OCI-LY7 (cell line): ENCODE measurements at regions not wholly inside any gene's neighbourhood (a gene's known extent, or its start where the extent isn't known, plus 50 kb on each side); places are given as distances from the start of the nearest gene placed in this dataset.

Experiments
- BruUV-seq: library from RNA; stranded (reverse); fragments of 400-500 nt; replicated peaks from 2 replicates; lab custom pipeline; 2021; lab: Mats Ljungman, UMichigan
- CTCF ChIA-PET: fragments of 300-600 bp; sonication (Branson Sonifier 250); formaldehyde crosslinking; loops from one replicate; lab custom pipeline; 2022; ENCODE audit warnings: antibody characterized with exemption; ENCODE audit not compliant: unreplicated experiment; lab: Charles Lee
- POLR2A ChIA-PET: fragments of 300-600 bp; sonication (Branson Sonifier 250); formaldehyde crosslinking; loops from one replicate; lab custom pipeline; 2022; ENCODE audit warnings: antibody characterized with exemption; lab: Charles Lee
- DNase-seq: peaks from one replicate; pipeline ENCODE4 v3.0.0-alpha.2; 2015; ENCODE audit warnings: low spot score
- H2AFZ ChIP-seq: fragments of 200-600 bp; sonication (generic), shearing (Covaris generic); 2 replicates; pipeline ENCODE4 v1.6.1; 2014; ENCODE audit warnings: mild to moderate bottlenecking, antibody characterized with exemption, low read length, moderate library complexity
- H3K27ac ChIP-seq: fragments of 200-600 bp; sonication (generic); 2 replicates; pipeline ENCODE4 v1.5.1; 2014; ENCODE audit warnings: mixed run types, low read depth, mild to moderate bottlenecking, moderate library complexity, low read length, inconsistent platforms; ENCODE audit not compliant: poor library complexity, severe bottlenecking
- H3K36me3 ChIP-seq: fragments of 200-600 bp; sonication (generic); 2 replicates; pipeline ENCODE4 v1.6.1; 2014; ENCODE audit warnings: mild to moderate bottlenecking, antibody characterized with exemption, low read length, moderate library complexity, mixed read lengths; ENCODE audit not compliant: insufficient read depth
- H3K4me1 ChIP-seq: fragments of 200-600 bp; sonication (generic); 2 replicates; pipeline ENCODE4 v1.5.1; 2014; ENCODE audit warnings: mild to moderate bottlenecking, low read length; ENCODE audit not compliant: insufficient read depth, poor library complexity, severe bottlenecking
- H3K4me2 ChIP-seq: fragments of 200-600 bp; sonication (generic); 2 replicates; pipeline ENCODE4 v1.6.1; 2014; ENCODE audit warnings: mild to moderate bottlenecking, low read length
- H3K4me3 ChIP-seq: fragments of 200-600 bp; sonication (generic); 2 replicates; pipeline ENCODE4 v1.5.1; 2014; ENCODE audit warnings: mild to moderate bottlenecking, low read depth, low read length; ENCODE audit not compliant: poor library complexity, severe bottlenecking
- H3K79me2 ChIP-seq: fragments of 200-600 bp; sonication (generic); 2 replicates; pipeline ENCODE4 v1.6.1; 2016; ENCODE audit warnings: low read depth, mild to moderate bottlenecking, low read length, moderate library complexity, mixed read lengths; ENCODE audit not compliant: insufficient read depth
- H3K9me2 ChIP-seq: fragments of 200-600 bp; sonication (generic); 2 replicates; pipeline ENCODE4 v1.6.1; 2016; ENCODE audit warnings: mild to moderate bottlenecking, low read length, mixed read lengths; ENCODE audit not compliant: insufficient read depth
- H3K9me3 ChIP-seq: fragments of 200-600 bp; sonication (generic); 2 replicates; pipeline ENCODE4 v1.6.1; 2014; ENCODE audit warnings: mild to moderate bottlenecking, mixed run types, low read length, mixed read lengths
- H4K20me1 ChIP-seq: fragments of 200-600 bp; sonication (generic); 2 replicates; pipeline ENCODE4 v1.6.1; 2014; ENCODE audit warnings: mild to moderate bottlenecking, antibody characterized with exemption, low read length, moderate library complexity, mixed read lengths; ENCODE audit not compliant: insufficient read depth
- EZH2phosphoT487 ChIP-seq: fragments of 200-600 bp; sonication (generic); IDR thresholded peaks from 2 replicates; pipeline ENCODE4 v1.6.1; 2018; ENCODE audit warnings: low read depth, borderline replicate concordance, mild to moderate bottlenecking, mixed run types, antibody characterized with exemption, low read length, moderate library complexity, mixed read lengths
- intact Hi-C: fragments of 100-400 bp; cut with micrococcal nuclease; formaldehyde crosslinking; loops from one replicate; pipeline ENCODE4 v1.10.0; 2022; ENCODE audit not compliant: unreplicated experiment
- TF ChIP-seq, protein P1 (sequence below): fragments of 200-600 bp; sonication (generic); conservative IDR thresholded peaks from 2 replicates; pipeline ENCODE4 v1.5.1; 2014; ENCODE audit warnings: mild to moderate bottlenecking, antibody characterized with exemption, low read length, moderate library complexity, mixed read lengths

DNA sequence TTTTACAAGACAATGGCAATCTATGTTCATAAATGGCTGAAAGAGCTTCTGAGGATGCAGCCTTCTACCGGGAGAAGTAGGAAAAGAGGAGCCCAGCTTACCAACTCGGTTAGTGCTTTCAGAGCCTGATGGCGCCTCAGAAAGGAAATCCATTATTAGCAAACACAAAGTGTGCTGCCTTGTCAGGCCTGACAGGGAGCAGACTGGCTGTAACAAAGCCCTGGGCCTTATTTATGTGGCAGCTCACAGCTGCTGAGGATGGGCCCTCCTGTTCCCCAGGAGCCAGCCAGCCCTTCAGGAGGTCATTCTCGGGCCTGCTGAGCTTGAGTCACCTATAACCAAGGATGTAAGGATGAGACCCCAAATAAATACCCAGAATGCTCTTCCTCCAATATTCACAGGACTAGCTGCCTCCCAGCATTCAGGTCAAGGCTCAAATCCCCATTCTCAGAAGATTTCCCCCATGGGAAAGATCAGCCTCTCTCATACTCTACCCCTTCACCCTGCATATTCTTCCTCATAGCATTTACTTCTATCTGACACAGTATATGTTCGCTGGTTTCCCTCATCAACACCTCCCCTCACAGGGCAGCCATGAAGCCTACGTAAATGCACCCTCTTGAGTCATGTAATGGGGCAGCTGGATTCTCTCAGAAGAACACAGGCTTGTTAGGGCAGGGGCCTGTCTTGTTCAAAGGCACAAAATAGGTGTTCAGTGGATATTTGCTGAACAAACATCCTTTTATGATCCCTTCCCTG is 227.0 kb upstream of the RASGEF1B start:
- POLR2A ChIA-PET: interaction anchor here (0.6 to 1.4 kb wide), 3 partner anchors 13 to 135 kb away, joined by 3 to 4 read pairs (median 3); no protein-coding TSS in a partner anchor
- Histone ChIP-seq H3K27ac (no peak overlapping the region), H3K4me2 (0 out of 2 replicates have a peak overlapping the region, but pooled peaks have one; percentile 2), H2AFZ (peak overlapping the region; percentile 42), H3K36me3 (no peaks in the 10 kb centered on the region), H3K9me2 (no peaks in the 10 kb centered on the region), H3K4me1 (peaks cover 19% of the 10 kb centered on the region), H4K20me1 (no peaks in the 10 kb centered on the region), H3K4me3 (no peak overlapping the region), H3K9me3 (no peaks in the 10 kb centered on the region), H3K79me2 (no peaks in the 10 kb centered on the region)
- no TSS peak for BruUV-seq
- CTCF ChIA-PET: no interaction called here
- TF ChIP-seq, protein P1, sequence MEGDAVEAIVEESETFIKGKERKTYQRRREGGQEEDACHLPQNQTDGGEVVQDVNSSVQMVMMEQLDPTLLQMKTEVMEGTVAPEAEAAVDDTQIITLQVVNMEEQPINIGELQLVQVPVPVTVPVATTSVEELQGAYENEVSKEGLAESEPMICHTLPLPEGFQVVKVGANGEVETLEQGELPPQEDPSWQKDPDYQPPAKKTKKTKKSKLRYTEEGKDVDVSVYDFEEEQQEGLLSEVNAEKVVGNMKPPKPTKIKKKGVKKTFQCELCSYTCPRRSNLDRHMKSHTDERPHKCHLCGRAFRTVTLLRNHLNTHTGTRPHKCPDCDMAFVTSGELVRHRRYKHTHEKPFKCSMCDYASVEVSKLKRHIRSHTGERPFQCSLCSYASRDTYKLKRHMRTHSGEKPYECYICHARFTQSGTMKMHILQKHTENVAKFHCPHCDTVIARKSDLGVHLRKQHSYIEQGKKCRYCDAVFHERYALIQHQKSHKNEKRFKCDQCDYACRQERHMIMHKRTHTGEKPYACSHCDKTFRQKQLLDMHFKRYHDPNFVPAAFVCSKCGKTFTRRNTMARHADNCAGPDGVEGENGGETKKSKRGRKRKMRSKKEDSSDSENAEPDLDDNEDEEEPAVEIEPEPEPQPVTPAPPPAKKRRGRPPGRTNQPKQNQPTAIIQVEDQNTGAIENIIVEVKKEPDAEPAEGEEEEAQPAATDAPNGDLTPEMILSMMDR: no peak
- no peak for TF ChIP-seq EZH2phosphoT487
- intact Hi-C loops: no loop called here
- DNase-seq: peak; percentile 19

- H3K79me2 ChIP-seq: no peaks in the 10 kb centered on the region
- H3K4me1 ChIP-seq: peaks cover 31% of the 10 kb centered on the region
- H3K36me3 ChIP-seq: no peaks in the 10 kb centered on the region
- no peaks in the 10 kb centered on the region for H4K20me1 ChIP-seq
- DNase-seq: no peak
- BruUV-seq: no TSS peak
- intact Hi-C loops: no loop called here
- no peak overlapping the region; the same call in 1 of the 2 replicates for H2AFZ ChIP-seq
- H3K9me2 ChIP-seq: no peaks in the 10 kb centered on the region
- H3K4me3 ChIP-seq: no peak overlapping the region
- POLR2A ChIA-PET: interaction anchor here (0.6 to 1.2 kb wide), 5 partner anchors 12 to 182 kb away, joined by 3 read pairs; no protein-coding TSS in a partner anchor
- TF ChIP-seq, protein P1: no peak
- TF ChIP-seq EZH2phosphoT487: no peak
- CTCF ChIA-PET: no interaction called here
- no peaks in the 10 kb centered on the region for H3K9me3 ChIP-seq
- no peak overlapping the region for H3K4me2 ChIP-seq
- H3K27ac ChIP-seq: no peak overlapping the region
These were observed 222.6 kb upstream of the RASGEF1B start for GRCh38 chr4:81694176-81694913.
